Fibroblast of pulmonary artery (primary cell): ENCODE measurements at regions not wholly inside any gene's neighbourhood (a gene's known extent, or its start where the extent isn't known, plus 50 kb on each side); places are given as distances from the start of the nearest gene placed in this dataset.
"Not testable (repeated sequence)": the region's sequence is repeated elsewhere in the genome, so short reads cannot be mapped to it uniquely, and the experiment has no call there.

Source experiments
- DNase-seq: peaks from one replicate; pipeline ENCODE4 v3.0.0-alpha.2; 2010; ENCODE audit warnings: low read depth
- H3K4me3 ChIP-seq: replicated peaks from 2 replicates; pipeline ENCODE4 v1.5.1; 2011; ENCODE audit warnings: low read depth, mild to moderate bottlenecking, control low read depth, low read length, moderate library complexity
- TF ChIP-seq, protein P1 (sequence below): IDR thresholded peaks from 2 replicates; pipeline ENCODE4 v1.5.1; 2011; ENCODE audit warnings: mild to moderate bottlenecking, control low read depth, low read length, inconsistent platforms; ENCODE audit errors: missing control alignments

DNA sequence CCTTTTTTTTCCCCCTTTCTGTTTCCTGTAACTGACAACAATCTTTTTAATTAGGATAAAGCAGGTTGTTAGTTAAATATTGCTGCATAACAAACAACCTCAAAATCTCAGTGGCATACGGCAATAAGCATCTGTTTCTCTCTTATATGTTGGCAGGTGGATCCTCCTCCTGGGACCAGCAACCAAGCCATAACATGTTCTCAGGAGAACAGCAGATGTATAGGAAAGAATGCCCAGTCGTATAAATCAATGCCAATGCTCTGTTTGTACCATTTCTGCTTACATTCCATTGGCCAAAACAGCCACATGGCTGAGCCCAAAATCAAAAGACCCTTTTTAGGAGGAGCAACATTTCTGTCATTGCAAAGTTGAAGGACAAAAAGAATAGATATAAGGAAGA lies 445.7 kb downstream of the AASDHPPT start:
- no peak overlapping the region for H3K4me3 ChIP-seq
- TF ChIP-seq, protein P1, sequence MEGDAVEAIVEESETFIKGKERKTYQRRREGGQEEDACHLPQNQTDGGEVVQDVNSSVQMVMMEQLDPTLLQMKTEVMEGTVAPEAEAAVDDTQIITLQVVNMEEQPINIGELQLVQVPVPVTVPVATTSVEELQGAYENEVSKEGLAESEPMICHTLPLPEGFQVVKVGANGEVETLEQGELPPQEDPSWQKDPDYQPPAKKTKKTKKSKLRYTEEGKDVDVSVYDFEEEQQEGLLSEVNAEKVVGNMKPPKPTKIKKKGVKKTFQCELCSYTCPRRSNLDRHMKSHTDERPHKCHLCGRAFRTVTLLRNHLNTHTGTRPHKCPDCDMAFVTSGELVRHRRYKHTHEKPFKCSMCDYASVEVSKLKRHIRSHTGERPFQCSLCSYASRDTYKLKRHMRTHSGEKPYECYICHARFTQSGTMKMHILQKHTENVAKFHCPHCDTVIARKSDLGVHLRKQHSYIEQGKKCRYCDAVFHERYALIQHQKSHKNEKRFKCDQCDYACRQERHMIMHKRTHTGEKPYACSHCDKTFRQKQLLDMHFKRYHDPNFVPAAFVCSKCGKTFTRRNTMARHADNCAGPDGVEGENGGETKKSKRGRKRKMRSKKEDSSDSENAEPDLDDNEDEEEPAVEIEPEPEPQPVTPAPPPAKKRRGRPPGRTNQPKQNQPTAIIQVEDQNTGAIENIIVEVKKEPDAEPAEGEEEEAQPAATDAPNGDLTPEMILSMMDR, result no peak
- DNase-seq, result no peak

DNA sequence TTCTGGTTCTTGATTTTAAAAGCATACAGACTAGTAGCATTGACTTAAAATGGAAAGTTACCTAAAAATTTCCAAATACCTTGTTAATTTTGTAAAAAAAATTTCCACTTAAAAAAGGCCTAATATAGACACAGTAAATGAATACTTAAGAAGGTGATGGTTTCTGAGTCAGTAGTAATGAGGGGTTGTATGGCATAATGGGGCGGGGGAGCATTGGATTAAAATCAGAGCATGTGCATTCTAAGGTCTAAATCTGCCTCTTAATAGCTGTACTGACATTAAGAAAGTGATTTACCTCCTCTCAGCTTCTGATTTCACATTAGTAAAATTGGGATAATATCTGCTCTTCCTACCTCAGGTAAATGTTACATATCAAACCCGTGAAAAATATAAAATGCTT lies 446.5 kb downstream of the AASDHPPT start:
- DNase-seq, result no peak
- TF ChIP-seq, protein P1, result no peak
- no peak overlapping the region for H3K4me3 ChIP-seq

DNA sequence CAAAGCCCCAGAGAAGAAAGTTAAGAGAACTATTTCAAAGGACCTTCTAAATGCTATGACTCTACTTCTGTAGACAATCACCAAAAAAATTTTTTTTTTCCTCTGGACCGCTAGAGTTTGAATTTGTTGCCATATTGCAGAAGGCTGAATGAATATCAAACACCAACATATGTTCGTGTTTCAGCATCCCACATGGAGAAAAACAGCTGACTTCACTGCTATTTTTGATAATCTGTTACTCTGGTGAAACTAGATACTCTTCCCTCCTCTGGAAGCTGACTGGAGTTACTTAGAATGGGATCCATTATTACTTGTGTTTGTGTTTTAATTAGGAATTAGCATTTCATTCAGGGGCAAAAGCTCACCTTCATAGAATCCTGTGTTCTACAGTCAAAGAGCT lies 447.0 kb downstream of the AASDHPPT start:
- no peak overlapping the region for H3K4me3 ChIP-seq
- TF ChIP-seq, protein P1, result no peak
- no peak for DNase-seq

DNA sequence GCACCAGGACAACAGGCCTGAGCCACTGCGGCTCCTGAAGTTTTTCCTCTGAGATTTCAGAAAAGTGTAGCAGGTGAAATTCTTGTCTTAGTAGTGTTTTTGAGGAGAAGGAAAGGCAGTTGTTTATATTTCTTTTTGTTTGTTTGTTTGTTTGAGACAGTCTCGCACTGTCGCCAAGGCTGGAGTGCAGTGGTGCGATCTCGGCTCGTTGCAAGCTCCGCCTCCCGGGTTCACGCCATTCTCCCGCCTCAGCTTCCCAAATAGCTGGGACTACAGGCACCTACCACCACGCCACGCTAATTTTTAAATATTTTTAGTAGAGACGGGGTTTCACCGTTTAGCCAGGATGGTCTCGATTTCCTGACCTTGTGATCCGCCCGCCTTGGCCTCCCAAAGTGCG lies 454.2 kb downstream of the AASDHPPT start:
- H3K4me3 ChIP-seq, DNase-seq: not testable (repeated sequence)

DNA sequence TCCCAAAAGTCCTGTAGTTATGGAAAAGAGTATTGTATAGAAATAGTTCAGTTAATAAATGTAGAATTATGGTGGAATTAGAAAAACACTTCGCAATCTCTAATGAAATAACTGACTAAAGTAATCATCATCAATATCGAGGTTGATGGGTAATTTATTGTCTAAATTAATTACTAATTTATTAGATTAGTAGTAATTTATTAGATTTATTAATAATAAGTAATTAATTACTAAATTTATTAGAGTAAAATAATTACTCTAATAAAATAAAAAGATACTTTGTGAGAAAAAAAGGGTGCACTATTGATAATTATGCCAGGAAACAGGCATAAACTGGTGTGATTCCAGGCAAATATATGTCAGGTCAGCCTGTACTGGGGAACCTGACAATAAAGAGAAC lies 455.6 kb downstream of the AASDHPPT start:
- H3K4me3 ChIP-seq, result no peak overlapping the region
- TF ChIP-seq, protein P1, result no peak
- no peak for DNase-seq

DNA sequence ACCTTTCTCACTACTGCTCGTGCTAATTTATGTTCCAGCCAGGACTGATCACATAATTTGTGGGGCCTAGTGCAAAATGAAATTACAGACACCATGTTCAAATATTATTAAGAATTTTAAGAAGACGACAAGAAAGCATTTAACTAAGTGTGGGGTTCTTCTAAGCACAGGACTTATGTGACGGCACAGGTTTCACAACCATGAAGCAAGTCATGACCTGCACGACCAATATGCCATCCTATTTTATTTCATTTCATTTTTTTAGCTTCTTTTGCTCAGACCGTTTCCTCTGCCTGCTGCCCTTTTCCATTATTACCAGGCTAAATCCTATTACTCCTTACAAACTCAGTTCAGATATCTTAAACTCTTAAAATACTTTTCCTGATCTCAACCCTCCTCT lies 462.5 kb downstream of the AASDHPPT start:
- TF ChIP-seq, protein P1, result no peak
- DNase-seq, result no peak
- no peak overlapping the region for H3K4me3 ChIP-seq

DNA sequence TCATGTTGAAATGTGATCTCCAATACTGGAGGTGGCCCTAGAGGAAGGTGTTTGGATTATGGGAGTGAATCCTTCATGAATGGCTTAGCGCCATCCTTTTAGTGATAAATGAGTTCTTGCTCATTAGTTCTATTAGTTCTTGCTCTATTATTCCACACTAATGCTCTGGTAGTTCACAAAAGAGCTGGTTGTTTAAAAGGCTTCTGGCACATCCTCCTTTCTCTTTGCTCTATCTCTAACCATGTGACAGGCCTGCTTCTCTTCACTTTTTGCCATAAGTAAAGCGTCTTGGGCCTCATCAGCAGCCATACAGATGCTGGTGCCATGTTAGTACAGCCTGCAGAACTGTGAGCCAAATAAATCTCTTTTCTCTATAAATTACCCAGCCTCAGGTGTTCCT lies 469.9 kb downstream of the GUCY1A2 start:
- TF ChIP-seq, protein P1, result no peak
- H3K4me3 ChIP-seq, result no peak overlapping the region
- no peak for DNase-seq
